ENCODE measurements at regions not wholly inside any gene's neighbourhood (a gene's known extent, or its start where the extent isn't known, plus 50 kb on each side); places are given as distances from the start of the nearest gene placed in this dataset.

DNA sequence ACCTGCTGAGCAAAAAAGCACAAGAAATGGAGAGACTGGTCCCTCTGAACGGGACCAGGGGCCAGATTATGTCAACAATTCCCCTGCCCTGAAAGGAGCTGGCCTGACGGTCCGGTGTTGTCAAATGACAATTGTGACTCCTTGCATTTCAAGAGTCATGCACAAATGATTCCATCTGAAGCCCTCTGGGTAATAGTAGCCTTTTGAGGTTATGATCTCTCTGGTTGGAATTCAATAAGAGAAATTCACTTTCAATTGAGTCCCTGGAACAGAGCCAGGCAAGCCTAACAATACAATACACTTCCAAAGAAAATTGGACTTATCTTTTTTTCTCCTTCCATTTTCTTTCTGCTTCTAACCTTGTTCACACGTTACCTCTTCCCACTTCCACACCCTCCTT, 116.9 kb downstream of the C1D start:
- TF ChIP-seq, protein P1, sequence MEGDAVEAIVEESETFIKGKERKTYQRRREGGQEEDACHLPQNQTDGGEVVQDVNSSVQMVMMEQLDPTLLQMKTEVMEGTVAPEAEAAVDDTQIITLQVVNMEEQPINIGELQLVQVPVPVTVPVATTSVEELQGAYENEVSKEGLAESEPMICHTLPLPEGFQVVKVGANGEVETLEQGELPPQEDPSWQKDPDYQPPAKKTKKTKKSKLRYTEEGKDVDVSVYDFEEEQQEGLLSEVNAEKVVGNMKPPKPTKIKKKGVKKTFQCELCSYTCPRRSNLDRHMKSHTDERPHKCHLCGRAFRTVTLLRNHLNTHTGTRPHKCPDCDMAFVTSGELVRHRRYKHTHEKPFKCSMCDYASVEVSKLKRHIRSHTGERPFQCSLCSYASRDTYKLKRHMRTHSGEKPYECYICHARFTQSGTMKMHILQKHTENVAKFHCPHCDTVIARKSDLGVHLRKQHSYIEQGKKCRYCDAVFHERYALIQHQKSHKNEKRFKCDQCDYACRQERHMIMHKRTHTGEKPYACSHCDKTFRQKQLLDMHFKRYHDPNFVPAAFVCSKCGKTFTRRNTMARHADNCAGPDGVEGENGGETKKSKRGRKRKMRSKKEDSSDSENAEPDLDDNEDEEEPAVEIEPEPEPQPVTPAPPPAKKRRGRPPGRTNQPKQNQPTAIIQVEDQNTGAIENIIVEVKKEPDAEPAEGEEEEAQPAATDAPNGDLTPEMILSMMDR (IDR thresholded peaks at IDR 0.05): no peak
- TF ChIP-seq POLR2A (IDR thresholded peaks at IDR 0.05; ENCODE audit: low read depth): no peak
